GM18907 (cell line): ENCODE measurements at regions not wholly inside any gene's neighbourhood (a gene's known extent, or its start where the extent isn't known, plus 50 kb on each side); places are given as distances from the start of the nearest gene placed in this dataset.

Experiments used
- ATAC-seq: cut with Tn5 transposase; IDR thresholded peaks from one replicate; pipeline ENCODE4 v1.9.1; 2021; ENCODE audit warnings: mild to moderate bottlenecking, moderate library complexity; ENCODE audit not compliant: unreplicated experiment

DNA sequence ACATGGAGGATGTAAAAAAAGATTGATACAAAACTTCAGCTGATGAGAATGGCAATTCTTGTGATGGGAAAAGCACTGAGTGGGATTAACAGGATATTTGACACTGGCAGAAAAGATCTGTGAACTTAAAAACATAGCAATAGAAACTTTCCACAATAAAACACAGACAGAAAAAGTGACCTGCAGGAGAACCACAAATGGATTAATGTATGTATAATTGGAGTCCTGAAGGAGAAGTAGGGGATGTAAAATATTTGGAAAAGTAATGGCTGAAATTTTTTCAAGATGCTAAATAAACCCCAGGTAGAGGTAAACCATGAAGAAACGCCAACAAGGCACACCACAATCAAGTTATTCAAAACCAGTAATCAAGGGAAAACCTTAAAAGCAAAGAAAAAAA is 130.8 kb upstream of the C14orf180 start:
- ATAC-seq, result no peak

GRCh38 chr14:104450811-104451401 is 128.7 kb upstream of the C14orf180 start:
- ATAC-seq, result no peak

- ATAC-seq, result no peak
Measured at GRCh38 chr14:104451474-104451873, 128.1 kb upstream of the C14orf180 start.

- no peak for ATAC-seq
Measured at GRCh38 chr14:104458845-104459244, 120.7 kb upstream of the C14orf180 start.

- no peak for ATAC-seq
Measured at GRCh38 chr14:104460791-104461651, 118.5 kb upstream of the C14orf180 start.

DNA sequence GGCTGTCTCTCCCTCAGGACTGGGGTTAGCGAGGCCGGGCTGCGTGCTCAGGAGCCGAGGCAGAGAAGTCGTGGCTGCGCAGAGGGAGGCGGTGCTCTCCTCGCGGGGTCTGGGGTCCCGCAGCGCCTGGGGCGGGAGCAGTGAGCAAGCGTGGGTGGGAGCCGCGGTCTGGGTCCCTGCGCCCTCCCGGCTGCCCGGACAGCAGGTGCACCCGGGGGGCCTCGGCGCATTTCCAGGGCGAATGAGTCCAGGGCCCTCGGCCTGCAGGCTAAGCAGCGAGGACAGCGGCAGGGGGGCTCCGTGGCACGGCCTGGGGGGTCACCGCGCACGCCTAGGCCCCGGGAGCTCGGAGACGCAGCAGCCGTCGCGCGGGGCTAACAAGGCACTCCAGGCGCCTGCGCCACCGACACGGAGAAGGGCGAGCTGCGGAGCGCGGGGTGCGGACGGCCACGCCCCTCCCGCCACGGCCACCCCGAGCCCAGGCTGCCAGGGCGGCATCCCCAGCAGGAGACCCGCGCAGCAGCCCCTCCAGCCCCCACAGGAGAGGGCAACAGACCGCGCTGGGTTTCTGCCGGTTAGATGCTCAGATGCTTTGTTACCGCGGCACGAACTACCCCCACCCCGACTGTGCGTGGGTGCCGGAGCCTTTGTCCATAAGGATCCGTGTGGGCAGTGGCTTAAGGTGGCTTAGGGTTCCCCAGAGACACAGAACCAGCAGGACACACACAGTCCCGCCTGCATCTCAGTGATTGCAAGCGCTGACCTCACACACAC is 117.7 kb upstream of the C14orf180 start:
- no peak for ATAC-seq

DNA sequence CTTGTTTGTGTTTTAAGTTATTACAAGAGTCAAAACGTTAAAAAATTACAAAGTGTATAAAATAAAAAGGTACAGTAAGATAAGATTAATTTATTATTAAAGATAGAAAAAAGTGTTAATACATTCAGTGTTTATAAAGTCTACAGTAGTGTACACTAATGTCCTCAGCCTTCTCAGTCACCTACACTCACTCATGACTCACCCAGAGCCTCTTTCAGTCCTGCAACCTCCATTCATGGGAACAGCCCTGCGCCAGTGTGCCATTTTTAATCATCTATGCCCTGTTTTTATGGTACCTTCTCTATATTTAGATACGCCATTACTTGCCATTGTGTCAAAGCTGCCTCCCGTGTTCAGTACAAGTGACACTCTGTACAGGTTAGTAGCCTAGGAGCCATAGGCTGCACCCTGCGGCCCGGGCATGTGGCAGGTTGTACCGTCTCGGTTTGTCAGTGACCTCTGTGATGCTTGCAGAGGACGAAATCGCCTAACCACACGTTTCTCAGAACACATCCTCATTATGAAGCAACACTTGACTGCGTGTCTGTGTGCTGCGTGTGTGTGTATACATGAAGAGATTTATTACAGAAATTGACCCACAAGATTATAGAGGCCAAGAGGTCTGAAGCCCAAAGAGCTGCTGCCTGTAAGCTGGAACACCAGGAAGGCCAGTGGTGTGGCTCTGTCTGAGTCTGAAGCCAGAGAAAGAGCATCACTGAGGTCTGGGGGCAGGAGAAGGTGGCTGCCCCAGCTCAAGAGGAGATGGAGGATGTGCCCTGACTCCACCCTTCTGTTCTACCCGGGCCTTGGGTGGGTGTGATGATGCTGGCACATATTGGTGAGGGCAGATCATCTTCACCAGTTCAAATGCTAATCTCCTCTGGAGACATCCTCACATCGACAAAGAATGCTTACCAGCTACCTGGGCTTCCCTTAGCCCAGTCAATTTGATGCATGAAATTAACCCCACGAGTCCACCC is 116.6 kb upstream of the C14orf180 start:
- ATAC-seq, result no peak

GRCh38 chr14:104464907-104465306 is 114.7 kb upstream of the C14orf180 start:
- ATAC-seq, result no peak

GRCh38 chr14:104465482-104466390 is 113.8 kb upstream of the C14orf180 start:
- ATAC-seq, result no peak

GRCh38 chr14:104467236-104467635 is 112.3 kb upstream of the C14orf180 start:
- ATAC-seq, result no peak

DNA sequence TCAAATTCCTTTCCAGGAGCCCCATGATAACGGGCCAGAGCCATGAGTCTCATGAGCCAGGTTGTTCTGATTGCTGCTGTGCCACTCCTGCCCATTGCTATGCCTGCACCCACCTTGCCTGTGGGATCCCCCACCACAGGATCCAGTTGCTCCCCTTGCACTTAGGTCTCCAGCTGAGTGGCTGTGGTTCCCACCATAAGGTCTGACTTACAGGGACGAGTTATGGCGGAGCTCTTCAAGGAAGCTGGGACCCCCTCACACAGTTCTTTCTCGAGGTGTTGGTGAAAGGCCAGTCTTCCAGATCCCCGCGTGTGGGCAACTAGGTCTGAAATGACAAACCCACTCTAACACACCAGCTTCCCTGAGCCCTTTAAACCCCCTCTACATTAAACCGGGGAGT is 111.9 kb upstream of the C14orf180 start:
- ATAC-seq, result no peak

DNA sequence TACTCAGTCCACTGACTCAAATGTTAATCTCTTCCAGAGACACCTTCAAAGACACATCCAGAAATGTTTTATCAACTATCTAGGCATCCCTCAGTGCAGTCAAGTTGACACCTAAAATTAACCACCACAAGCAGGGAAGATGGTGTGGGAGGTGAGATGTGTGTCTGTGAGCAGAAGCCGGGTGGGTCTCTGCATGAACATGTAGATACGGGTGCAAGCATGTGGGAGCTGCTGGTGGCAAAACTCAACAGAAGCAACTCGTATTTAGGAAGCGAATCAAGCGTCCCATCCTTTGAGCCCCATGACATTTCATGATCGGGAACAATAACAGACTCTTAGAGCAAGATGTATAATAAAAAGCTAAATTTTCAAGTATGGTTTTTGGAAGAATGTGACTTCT is 110.0 kb upstream of the C14orf180 start:
- no peak for ATAC-seq

GRCh38 chr14:104470588-104470987 is 109.0 kb upstream of the C14orf180 start:
- ATAC-seq, result no peak

- no peak for ATAC-seq
Measured at GRCh38 chr14:104471114-104471513, 108.5 kb upstream of the C14orf180 start.

DNA sequence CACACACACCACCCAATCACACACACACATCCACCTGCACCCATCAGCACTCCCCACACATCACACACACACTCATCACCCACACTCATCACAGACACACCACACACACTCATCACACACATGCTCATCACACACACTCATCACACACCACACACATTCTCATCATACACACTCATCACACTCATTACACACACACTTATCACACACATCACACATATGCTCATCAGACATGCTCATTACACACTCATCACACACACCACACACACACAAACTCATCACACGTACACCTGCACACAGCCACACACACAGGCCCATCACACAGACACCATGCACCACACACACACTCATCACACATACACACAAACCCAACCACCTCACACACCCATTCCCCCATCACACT is 107.5 kb upstream of the C14orf180 start:
- ATAC-seq, result no peak

DNA sequence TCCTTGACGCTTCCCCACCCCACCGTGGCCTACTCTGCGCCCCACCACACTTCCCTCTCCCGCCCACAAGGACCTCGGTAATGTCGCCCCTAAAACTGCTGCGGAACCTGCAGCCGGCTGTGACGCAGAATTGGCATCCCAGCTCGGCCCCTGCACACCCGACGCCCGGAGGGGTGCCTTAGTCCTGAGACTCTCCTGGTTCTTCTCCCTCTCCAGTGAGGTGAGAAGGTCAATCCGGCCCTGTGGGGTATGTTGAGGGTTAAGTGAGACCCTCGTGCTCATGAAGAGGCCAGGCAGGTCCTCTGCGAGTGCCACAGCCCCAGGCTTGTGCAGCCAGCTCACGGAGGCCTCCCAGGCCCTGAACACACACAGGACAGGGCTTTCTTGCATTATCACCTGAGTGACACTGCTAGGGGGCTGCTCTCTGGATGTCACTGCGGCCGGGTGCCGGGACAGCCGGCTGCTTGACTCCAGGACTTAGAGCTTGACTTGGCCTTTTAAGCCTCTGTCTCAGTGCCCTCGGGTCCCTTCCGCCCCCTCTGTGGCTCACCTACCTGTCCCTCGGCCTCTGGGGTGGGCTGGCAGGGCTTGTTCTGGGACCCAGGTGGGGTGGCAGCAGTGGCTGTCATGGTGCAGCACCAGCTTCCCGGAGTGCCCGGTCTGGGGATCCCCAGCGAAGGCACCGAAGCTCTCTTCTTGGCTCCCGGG is 106.9 kb upstream of the C14orf180 start:
- no peak for ATAC-seq

- no peak for ATAC-seq
Measured at GRCh38 chr14:104473244-104473565, 106.4 kb upstream of the C14orf180 start.

- ATAC-seq, result no peak
Measured at GRCh38 chr14:104473649-104474494, 105.7 kb upstream of the C14orf180 start.
